GM12864 (cell line): ENCODE measurements at regions not wholly inside any gene's neighbourhood (a gene's known extent, or its start where the extent isn't known, plus 50 kb on each side); places are given as distances from the start of the nearest gene placed in this dataset.

Experiments used
- DNase-seq: peaks from one replicate; pipeline ENCODE4 v3.0.0-alpha.2; 2011; ENCODE audit warnings: low read depth
- H3K4me3 ChIP-seq: 2 replicates; pipeline ENCODE4 v1.5.1; 2011; ENCODE audit warnings: mild to moderate bottlenecking, low read depth, low read length, control low read depth
- CTCF ChIP-seq: IDR thresholded peaks from 2 replicates; pipeline ENCODE4 v1.5.1; 2011; ENCODE audit warnings: low read depth, mild to moderate bottlenecking, moderate library complexity, low read length, control low read depth, inconsistent platforms; ENCODE audit errors: missing control alignments

- TF ChIP-seq CTCF, result no peak
- no peak for DNase-seq
- H3K4me3 ChIP-seq, result no peak overlapping the region
Observed at GRCh38 chr15:94791008-94791407, 559.6 kb downstream of the MCTP2 start.

GRCh38 chr15:94791510-94791909 lies 560.1 kb downstream of the MCTP2 start:
- TF ChIP-seq CTCF, result no peak
- H3K4me3 ChIP-seq, result no peak overlapping the region
- no peak for DNase-seq

GRCh38 chr15:94792196-94792595 lies 560.8 kb downstream of the MCTP2 start:
- H3K4me3 ChIP-seq, result no peak overlapping the region
- no peak for TF ChIP-seq CTCF
- DNase-seq, result no peak

GRCh38 chr15:94793207-94793606 lies 561.8 kb downstream of the MCTP2 start:
- H3K4me3 ChIP-seq, result no peak overlapping the region
- no peak for TF ChIP-seq CTCF
- no peak for DNase-seq

- DNase-seq, result no peak
- TF ChIP-seq CTCF, result no peak
Observed at GRCh38 chr15:94793641-94794040, 562.3 kb downstream of the MCTP2 start.

GRCh38 chr15:94804613-94805012 lies 573.3 kb downstream of the MCTP2 start:
- TF ChIP-seq CTCF, result no peak
- no peak for DNase-seq
- no peak overlapping the region for H3K4me3 ChIP-seq

More at GRCh38 chr15:94793641-94794040, 562.3 kb downstream of the MCTP2 start:
- H3K4me3 ChIP-seq, result no peak overlapping the region

- no peak for DNase-seq
- no peak overlapping the region for H3K4me3 ChIP-seq
- TF ChIP-seq CTCF, result no peak
Observed at GRCh38 chr15:94815110-94815731, 583.9 kb downstream of the MCTP2 start.
